HuH-7.5 (cell line): ENCODE measurements at regions not wholly inside any gene's neighbourhood (a gene's known extent, or its start where the extent isn't known, plus 50 kb on each side); places are given as distances from the start of the nearest gene placed in this dataset.

Source experiments
- DNase-seq: peaks from one replicate; pipeline ENCODE4 v3.0.0; 2011; ENCODE audit warnings: low spot score

DNA sequence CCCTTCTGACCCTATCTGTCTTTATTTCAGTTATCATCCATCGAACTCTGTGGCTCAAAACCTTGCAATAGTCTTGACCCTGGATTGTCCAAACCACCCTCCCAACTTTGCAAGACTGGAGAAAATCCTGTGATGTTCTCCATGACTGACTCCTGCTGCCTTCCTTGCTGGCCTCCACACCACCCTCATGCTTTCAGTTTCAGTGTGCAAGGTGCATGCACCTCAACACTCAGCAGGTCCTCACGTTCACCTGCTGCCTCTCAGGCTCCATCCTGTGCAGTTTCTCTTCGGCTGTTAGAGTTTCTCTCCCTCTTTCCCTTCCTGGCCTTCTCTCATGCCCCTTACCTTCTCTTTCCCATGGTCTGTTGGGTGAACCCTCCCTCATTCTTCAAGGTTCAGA lies 59.4 kb upstream of the ASIC2 start:
- no peak for DNase-seq

- DNase-seq: no peak
Measured at GRCh38 chr17:33356266-33356665, 63.2 kb upstream of the ASIC2 start.

- no peak for DNase-seq
Measured at GRCh38 chr17:33363475-33363874, 70.4 kb upstream of the ASIC2 start.

GRCh38 chr17:33366960-33367359 lies 73.9 kb upstream of the ASIC2 start:
- no peak for DNase-seq

DNA sequence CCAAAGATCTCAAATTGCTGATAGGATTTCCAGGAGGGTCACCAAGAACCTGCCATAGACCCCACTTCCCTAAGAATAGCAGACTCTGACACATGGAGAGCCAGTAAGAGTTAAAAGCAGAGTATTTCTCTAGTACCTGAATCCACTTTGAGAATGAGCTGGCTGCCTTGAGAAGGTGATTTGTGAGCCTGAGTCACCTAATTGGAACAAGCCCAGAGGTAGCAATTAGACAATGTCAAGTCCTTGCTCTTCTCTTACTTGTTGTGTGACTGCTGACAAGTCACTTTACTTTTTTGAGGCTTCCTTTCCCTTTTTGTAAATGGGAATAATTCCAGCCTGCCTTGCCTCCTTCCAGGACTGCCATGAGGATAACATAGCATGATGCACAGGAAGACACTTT lies 76.1 kb upstream of the ASIC2 start:
- DNase-seq: no peak

DNA sequence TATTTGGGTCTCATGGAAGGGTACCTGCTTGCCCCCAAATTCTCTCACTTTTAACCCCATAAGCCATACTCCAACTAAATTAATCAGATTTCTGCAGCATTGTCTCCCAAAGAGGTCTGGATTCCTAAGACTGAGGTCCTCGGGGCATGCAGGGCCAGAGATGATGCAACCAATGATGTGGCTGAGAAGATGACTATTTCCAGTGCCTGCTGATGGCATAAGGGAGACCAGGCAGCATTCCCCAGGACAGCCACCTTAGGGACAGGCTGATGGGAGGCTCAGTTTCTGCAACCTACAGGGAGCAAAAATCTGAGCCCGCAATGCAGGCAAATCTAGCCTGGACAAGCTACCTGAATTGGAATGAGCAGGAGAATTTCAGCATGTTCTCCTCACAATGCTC lies 76.8 kb upstream of the ASIC2 start:
- DNase-seq: no peak

DNA sequence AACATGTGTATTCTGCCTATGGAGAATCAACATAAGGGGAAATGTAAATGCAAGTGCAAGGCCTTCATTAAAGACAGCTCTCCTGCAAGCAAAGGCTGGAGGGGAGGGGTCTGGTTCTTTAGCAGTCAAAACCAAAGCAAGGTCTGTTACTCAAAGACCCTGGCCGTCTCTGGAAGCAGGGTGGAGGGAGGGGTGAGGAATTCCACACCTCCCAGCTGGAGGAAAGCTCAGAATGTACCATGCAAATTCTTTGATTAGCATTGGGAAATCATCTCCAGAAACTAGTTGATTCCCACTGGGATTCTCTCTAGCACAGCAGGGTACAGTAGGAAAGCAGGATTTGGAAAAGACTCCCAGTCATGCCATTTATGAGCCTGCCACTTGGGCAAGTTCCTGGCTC lies 77.3 kb upstream of the ASIC2 start:
- DNase-seq: no peak

- DNase-seq: no peak
Measured at GRCh38 chr17:33371377-33371776, 78.3 kb upstream of the ASIC2 start.

DNA sequence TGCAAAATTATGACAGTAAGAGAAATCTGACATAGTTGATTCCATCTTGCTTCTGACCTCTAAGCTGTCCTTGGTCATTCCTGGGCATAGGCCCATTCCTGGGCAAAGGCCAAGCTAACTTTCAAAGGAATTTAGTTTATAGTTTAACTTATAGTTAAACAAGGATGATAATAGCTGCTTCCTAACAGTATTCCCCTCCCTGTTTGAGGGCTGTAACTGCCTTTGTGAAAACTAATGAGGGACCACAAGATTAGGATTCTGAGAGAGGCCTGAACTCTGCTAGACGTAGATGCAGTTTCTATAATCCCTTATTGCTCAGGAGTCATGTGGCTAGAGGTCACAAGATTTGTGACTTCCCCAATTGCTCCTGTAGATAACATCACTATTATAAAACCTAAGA lies 80.2 kb upstream of the ASIC2 start:
- no peak for DNase-seq

DNA sequence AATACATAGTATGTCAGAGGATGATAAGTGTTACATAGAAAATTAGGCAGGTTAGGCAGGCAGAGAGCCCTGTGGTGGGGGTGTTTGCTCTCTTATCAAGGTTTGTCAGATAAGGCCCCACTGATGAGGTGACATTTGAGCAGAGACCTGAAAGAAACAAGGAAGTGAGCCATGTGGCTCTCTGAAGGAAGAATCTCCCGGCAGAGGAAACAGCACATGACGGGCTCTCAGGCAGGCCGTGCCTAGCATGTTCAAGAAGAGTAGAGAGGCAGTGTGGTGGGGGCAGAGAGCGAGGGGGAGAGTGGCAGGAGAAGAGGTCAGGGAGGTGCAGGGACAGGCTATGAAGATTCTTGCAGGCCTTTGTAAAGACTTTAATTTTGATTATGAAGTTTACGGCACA lies 82.0 kb upstream of the ASIC2 start:
- DNase-seq: no peak

DNA sequence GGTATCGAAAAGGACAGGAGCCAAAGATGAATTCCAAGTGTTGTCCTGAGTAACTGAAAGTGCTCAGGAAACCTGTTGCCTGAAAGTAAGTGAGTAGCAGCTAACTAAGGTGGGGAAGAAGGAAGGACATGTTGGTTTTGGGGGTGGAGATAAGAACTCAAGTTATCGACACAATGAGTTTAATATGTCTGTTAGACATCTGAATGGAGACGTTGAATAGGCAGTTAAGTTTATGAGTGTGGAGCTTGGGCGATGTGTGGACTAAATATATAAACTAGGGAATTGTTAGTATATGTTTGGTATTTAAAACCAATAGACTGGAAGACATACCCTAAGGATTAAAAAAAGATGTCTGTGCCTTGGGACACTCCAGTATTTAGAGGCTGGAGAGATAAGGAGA lies 82.7 kb upstream of the ASIC2 start:
- DNase-seq: no peak

DNA sequence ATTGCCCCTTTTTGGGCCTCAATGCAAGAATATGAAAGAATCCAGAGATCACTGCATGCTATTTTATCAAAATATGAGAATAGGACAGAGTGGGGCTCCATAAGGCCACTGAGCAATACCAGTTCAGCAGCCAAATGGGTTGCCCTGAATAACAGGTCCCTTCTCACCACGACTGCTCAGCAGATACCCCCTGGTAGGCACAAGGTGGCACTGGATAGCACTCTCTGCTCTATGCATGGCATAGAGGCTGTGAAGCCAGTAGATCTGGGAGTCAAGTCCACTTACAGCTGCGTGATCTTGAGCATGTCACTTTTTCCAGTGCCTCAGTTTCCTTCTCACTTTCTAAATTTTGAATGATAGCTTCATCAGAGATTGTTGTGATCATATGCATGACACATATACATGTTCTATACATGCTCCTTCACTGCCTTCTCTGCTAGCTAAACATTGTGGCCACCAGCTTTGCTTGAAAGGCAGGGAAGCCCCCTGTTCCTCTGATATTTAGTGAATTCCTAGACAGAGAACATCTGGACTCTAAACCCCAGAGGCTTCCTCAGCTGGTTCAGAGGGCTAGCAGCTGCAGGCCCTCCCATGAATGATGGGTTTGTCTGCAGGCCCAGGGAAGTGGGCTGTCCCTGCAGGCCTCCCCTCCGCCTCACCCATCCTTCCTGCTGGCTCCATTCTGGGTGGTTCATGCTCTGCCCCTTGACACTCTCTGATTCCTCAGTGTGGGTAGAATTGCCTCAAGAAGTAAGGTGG lies 84.9 kb upstream of the ASIC2 start:
- DNase-seq: no peak

- no peak for DNase-seq
Measured at GRCh38 chr17:33381201-33381600, 88.1 kb upstream of the ASIC2 start.

DNA sequence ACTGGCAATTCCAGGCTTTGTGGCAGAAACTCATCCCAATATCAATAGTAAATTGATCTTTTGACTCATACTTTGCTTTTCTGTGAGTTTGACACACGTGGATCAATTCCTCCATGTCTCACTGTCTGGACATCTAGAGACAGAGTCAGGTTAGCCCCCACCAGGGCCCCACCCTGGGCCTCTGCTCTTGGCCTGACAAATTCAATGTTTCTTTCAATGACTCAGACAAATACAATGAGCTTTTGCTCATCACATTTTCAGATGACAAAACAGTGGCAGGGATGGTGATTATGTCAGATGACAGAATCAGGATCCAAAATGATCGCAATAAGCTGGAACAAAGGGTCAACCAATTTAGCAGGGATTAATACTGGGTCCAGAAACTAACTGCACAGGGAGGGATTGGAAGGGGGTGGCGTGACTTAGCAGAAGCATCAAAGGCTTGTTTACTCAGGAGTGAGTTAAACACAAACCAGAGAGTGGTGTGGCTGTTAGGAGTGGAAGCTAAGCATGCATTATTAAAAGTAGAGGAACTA lies 90.5 kb upstream of the ASIC2 start:
- no peak for DNase-seq

GRCh38 chr17:33385133-33385532 lies 92.0 kb upstream of the ASIC2 start:
- DNase-seq: no peak

- no peak for DNase-seq
Measured at GRCh38 chr17:33385713-33386112, 92.6 kb upstream of the ASIC2 start.

DNA sequence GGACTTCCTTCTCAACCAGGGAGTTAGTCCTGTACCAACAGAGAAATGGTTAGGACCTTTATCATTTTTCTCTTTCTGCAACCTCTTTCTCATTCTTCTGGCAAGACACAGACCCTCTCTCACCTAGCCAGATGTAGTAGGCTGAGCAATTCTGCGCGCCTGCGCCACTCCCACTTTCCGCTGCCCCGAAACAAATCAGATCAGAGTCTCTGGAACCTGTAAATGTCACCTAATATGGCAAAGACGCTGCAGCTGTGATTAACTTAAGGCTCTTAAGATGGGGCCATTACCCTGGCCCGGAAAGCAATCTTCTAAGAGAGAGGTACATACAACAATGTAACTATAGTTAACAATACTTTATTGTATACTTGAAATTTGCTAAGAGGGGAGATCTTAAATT lies 94.3 kb upstream of the ASIC2 start:
- DNase-seq: no peak

DNA sequence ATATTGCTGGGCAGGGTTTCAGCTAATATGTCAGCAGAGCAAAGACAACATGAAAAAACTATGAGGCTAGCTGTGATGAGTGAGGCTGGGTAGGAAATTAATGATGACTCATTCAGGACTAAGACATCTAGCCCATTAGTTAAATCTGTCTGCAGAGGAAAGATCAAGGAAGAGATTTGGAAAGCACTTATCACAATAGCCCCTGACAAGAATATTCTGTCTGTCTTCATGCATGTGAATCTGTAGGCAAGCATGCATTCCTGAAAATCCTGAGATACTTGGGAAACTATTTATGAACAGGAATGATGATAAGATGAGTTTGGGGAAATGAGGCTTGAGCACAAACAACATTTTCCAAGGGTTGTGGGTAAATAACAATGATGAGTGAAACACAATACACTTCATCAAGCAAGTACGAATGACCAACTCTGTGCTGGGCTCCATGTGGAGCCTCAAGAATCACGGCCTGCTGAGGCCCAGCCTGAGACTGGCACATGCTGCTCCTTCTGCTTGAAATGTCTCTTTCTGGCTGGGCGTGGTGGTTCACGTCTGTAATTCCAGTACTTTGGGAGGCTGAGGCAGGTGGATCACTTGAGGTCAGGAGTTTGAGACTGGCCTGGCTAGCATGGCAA lies 96.5 kb upstream of the ASIC2 start:
- no peak for DNase-seq

- DNase-seq: no peak
Measured at GRCh38 chr17:33390479-33391176, 97.5 kb upstream of the ASIC2 start.

DNA sequence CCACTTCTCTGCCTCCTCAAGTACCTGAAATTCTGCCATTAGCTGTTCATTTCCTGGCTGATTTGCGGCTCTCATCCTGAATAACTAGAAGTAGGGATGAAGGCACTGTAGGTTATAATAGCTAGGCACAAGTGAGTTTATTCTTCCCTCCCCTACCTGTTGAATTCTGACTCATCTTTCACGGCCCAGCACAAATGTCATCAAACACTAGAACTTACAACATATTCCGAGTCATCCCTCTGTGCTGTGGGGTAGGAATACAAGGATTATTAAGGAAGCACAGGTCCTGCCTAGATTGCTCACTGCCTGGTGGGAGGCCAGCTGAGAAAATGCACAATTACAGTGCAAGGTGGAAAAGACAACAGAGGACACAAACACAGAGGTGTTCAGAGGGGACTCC lies 103.7 kb upstream of the ASIC2 start:
- DNase-seq: no peak

DNA sequence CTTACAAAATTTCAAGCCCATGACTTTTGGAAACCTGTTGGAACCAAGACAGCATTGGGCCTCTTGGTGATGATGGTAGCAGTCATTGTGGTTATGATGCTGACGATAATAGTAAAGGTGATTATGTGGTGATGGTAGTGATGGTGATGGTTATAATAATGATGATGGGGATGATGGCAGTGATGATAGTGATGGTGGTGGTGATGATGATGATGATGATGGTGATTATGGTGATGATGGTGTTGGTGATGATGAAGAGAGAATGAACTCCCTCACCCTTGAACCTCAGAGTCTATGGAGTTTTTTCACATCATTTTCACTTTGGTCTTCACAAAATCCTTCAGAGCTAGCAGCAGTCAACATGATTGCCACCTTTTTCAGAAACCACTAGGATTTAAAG lies 105.3 kb upstream of the ASIC2 start:
- no peak for DNase-seq

GRCh38 chr17:33401249-33401648 lies 108.2 kb upstream of the ASIC2 start:
- DNase-seq: no peak

- no peak for DNase-seq
Measured at GRCh38 chr17:33403194-33403593, 110.1 kb upstream of the ASIC2 start.
